WTC11 (cell line): ENCODE measurements at regions not wholly inside any gene's neighbourhood (a gene's known extent, or its start where the extent isn't known, plus 50 kb on each side); places are given as distances from the start of the nearest gene placed in this dataset.

Experiments
- ATAC-seq: fragments of 200-7000 bp; cut with Tn5 transposase; 2 replicates; pipeline ENCODE4 v1.10.0; 2021; ENCODE audit warnings: mild to moderate bottlenecking, moderate library complexity
- CTCF ChIA-PET: fragments of 300-600 bp; sonication (Branson Sonifier 250); formaldehyde crosslinking; loops from one replicate; lab custom pipeline; 2021; ENCODE audit warnings: antibody characterized with exemption; lab: Charles Lee
- POLR2A ChIA-PET: fragments of 350-600 bp; sonication (Branson Sonifier 250); formaldehyde crosslinking; loops from one replicate; lab custom pipeline; 2021; ENCODE audit warnings: antibody characterized with exemption; lab: Charles Lee
- DNase-seq: peaks from one replicate; pipeline ENCODE4 v3.0.0; 2021; ENCODE audit warnings: low spot score
- H3K27ac Mint-ChIP-seq: 2 replicates; pipeline ENCODE4 v1.8.0; 2021; ENCODE audit warnings: mixed read lengths
- H3K27me3 Mint-ChIP-seq: 2 replicates; pipeline ENCODE4 v1.8.0; 2021; ENCODE audit warnings: low read depth, mild to moderate bottlenecking, moderate library complexity, mixed read lengths
- H3K36me3 Mint-ChIP-seq: 2 replicates; pipeline ENCODE4 v1.8.0; 2021; ENCODE audit warnings: mixed read lengths
- H3K4me1 Mint-ChIP-seq: 2 replicates; pipeline ENCODE4 v1.8.0; 2022; ENCODE audit warnings: mixed read lengths
- H3K4me3 Mint-ChIP-seq: 2 replicates; pipeline ENCODE4 v1.8.0; 2021; ENCODE audit warnings: mild to moderate bottlenecking, moderate library complexity, mixed read lengths
- H3K9me3 Mint-ChIP-seq: 2 replicates; pipeline ENCODE4 v1.8.0; 2021; ENCODE audit warnings: mixed read lengths
- E2F1 ChIP-seq: sonication (generic); formaldehyde crosslinking; IDR thresholded peaks from 2 replicates; pipeline ENCODE4 v1.8.0; 2022; ENCODE audit warnings: mild to moderate bottlenecking, missing genetic modification reagents
- FOXP4 ChIP-seq: sonication (generic); formaldehyde crosslinking; IDR thresholded peaks from 2 replicates; pipeline ENCODE4 v1.8.0; 2022; ENCODE audit warnings: mild to moderate bottlenecking, missing genetic modification reagents
- JAZF1 ChIP-seq: fragments of 250-450 bp; sonication (Bioruptor Pico); IDR thresholded peaks from 2 replicates; pipeline ENCODE4 v1.9.0; 2021; ENCODE audit warnings: moderate library complexity, mild to moderate bottlenecking, inconsistent platforms
- NFYB ChIP-seq: sonication (generic); formaldehyde crosslinking; conservative IDR thresholded peaks from 2 replicates; pipeline ENCODE4 v1.8.0; 2022; ENCODE audit warnings: low read depth, missing genetic modification reagents
- NR1H2 ChIP-seq: sonication (generic); formaldehyde crosslinking; IDR thresholded peaks from 2 replicates; pipeline ENCODE4 v1.9.0; 2021; ENCODE audit warnings: mild to moderate bottlenecking, moderate library complexity, missing genetic modification reagents
- RELA ChIP-seq: sonication (generic); formaldehyde crosslinking; IDR thresholded peaks from 2 replicates; pipeline ENCODE4 v1.8.1; 2022; ENCODE audit warnings: missing genetic modification reagents, mild to moderate bottlenecking, borderline replicate concordance
- SP1 ChIP-seq: sonication (generic); formaldehyde crosslinking; conservative IDR thresholded peaks from 2 replicates; pipeline ENCODE4 v1.8.1; 2022; ENCODE audit warnings: missing genetic modification reagents
- STAT6 ChIP-seq: sonication (generic); formaldehyde crosslinking; conservative IDR thresholded peaks from 2 replicates; pipeline ENCODE4 v1.8.1; 2023; ENCODE audit warnings: mild to moderate bottlenecking, low read depth, missing genetic modification reagents, moderate library complexity
- ZNF121 ChIP-seq: sonication (generic); formaldehyde crosslinking; IDR thresholded peaks from 2 replicates; pipeline ENCODE4 v1.8.0; 2023; ENCODE audit warnings: missing genetic modification reagents
- ZNF281 ChIP-seq: sonication (generic); formaldehyde crosslinking; IDR thresholded peaks from 2 replicates; pipeline ENCODE4 v1.8.0; 2023; ENCODE audit warnings: mild to moderate bottlenecking, missing genetic modification reagents
- ZNF532 ChIP-seq: fragments of 250-450 bp; sonication (Bioruptor Pico); IDR thresholded peaks from 2 replicates; pipeline ENCODE4 v1.9.0; 2021; ENCODE audit warnings: mild to moderate bottlenecking, borderline replicate concordance
- ZSCAN18 ChIP-seq: fragments of 250-450 bp; sonication (Bioruptor Pico); IDR thresholded peaks from 2 replicates; pipeline ENCODE4 v2.1.2; 2022; ENCODE audit warnings: mild to moderate bottlenecking, moderate library complexity

GRCh38 chr16:31700200-31700529, 172.5 kb downstream of the AHSP start:
- Mint-ChIP-seq H3K4me1 (peaks cover 9% of the 10 kb centered on the region), H3K27ac (no peak overlapping the region)
- POLR2A ChIA-PET = interaction anchor here (1.2 kb wide), 1 partner anchor 13 kb away, joined by 7 read pairs; a partner anchor contains a TSS
- TF ChIP-seq SP1 (CRISPR knock-in tag) = no peak
- no peak for TF ChIP-seq NR1H2 (CRISPR knock-in tag)
- no peak for TF ChIP-seq NFYB (CRISPR knock-in tag)
- no peak for TF ChIP-seq E2F1 (CRISPR knock-in tag)
- TF ChIP-seq JAZF1 (CRISPR knock-in tag) = no peak
- TF ChIP-seq ZNF281 (CRISPR knock-in tag) = no peak
- no peak for TF ChIP-seq ZNF121 (CRISPR knock-in tag)
- TF ChIP-seq ZSCAN18 (CRISPR knock-in tag) = no peak
- no peak for TF ChIP-seq STAT6 (CRISPR knock-in tag)
- no peak for TF ChIP-seq FOXP4 (CRISPR knock-in tag)
- TF ChIP-seq RELA (CRISPR knock-in tag) = no peak
- TF ChIP-seq ZNF532 (CRISPR knock-in tag) = no peak
- TF ChIP-seq, all 79 proteins: peak for 0
- Mint-ChIP-seq H3K4me3 (peak overlapping the region; percentile 85), H3K36me3 (peaks cover 23% of the 10 kb centered on the region), H3K9me3 (no peaks in the 10 kb centered on the region), H3K27me3 (peaks cover 3% of the 10 kb centered on the region; the same call in 1 of the 2 replicates)
- DNase-seq = no peak
- ATAC-seq = no peak
- CTCF ChIA-PET = interaction anchor here (1.3 kb wide), 2 partner anchors 11 to 14 kb away, joined by 4 to 6 read pairs; no protein-coding TSS in a partner anchor
